Endothelial cell (in vitro differentiated cells): ENCODE measurements at regions not wholly inside any gene's neighbourhood (a gene's known extent, or its start where the extent isn't known, plus 50 kb on each side); places are given as distances from the start of the nearest gene placed in this dataset.

Experiments used
- DNase-seq: peaks from one replicate; pipeline ENCODE4 v3.0.0; 2021; ENCODE audit warnings: low spot score
- H3K27ac Mint-ChIP-seq: one replicate; pipeline ENCODE4 v1.8.0; 2021; ENCODE audit warnings: mixed read lengths, inconsistent platforms; ENCODE audit not compliant: unreplicated experiment
- H3K27me3 Mint-ChIP-seq: one replicate; pipeline ENCODE4 v1.8.0; 2021; ENCODE audit warnings: mild to moderate bottlenecking, moderate library complexity, mixed read lengths, inconsistent platforms; ENCODE audit not compliant: unreplicated experiment
- H3K36me3 Mint-ChIP-seq: one replicate; pipeline ENCODE4 v1.8.0; 2021; ENCODE audit warnings: mild to moderate bottlenecking, low read depth, mixed read lengths, inconsistent platforms; ENCODE audit not compliant: unreplicated experiment
- H3K4me1 Mint-ChIP-seq: one replicate; pipeline ENCODE4 v1.8.0; 2021; ENCODE audit warnings: mild to moderate bottlenecking, mixed read lengths, inconsistent platforms; ENCODE audit not compliant: unreplicated experiment
- H3K4me3 Mint-ChIP-seq: one replicate; pipeline ENCODE4 v1.8.0; 2021; ENCODE audit warnings: mild to moderate bottlenecking, mixed read lengths, inconsistent platforms; ENCODE audit not compliant: unreplicated experiment
- H3K9me3 Mint-ChIP-seq: one replicate; pipeline ENCODE4 v1.8.0; 2021; ENCODE audit warnings: mixed read lengths, inconsistent platforms; ENCODE audit not compliant: unreplicated experiment
- TF ChIP-seq, protein P1 (sequence below): fragments of 200-600 bp; sonication (generic); IDR thresholded peaks from one replicate; pipeline ENCODE4 v1.5.0; 2021; ENCODE audit warnings: antibody characterized with exemption; ENCODE audit not compliant: unreplicated experiment

DNA sequence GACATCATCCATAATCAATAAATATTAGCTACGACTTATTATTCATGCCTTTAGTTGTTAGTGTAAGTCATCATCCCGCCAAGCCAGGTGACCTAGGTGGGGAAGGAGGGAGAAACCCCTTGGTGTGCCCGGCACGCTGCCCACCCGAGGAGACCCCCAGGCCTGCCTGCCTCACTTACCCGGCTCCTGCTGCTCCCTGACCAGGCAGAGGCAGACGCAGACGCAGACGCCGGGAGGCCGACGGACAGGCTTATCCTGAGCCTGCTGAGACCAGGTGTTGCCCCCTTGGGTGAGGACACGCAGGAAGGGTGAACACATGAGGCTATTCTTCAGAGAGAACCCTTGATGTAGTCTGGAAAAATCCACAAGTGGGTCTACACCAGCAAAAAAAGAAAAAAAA is 401.8 kb downstream of the GALR1 start:
- Mint-ChIP-seq H3K27me3 (peaks cover 2% of the 10 kb centered on the region), H3K4me1 (no peaks in the 10 kb centered on the region), H3K36me3 (no peaks in the 10 kb centered on the region), H3K9me3 (no peaks in the 10 kb centered on the region), H3K4me3 (no peak overlapping the region), H3K27ac (no peak overlapping the region)
- TF ChIP-seq, protein P1, sequence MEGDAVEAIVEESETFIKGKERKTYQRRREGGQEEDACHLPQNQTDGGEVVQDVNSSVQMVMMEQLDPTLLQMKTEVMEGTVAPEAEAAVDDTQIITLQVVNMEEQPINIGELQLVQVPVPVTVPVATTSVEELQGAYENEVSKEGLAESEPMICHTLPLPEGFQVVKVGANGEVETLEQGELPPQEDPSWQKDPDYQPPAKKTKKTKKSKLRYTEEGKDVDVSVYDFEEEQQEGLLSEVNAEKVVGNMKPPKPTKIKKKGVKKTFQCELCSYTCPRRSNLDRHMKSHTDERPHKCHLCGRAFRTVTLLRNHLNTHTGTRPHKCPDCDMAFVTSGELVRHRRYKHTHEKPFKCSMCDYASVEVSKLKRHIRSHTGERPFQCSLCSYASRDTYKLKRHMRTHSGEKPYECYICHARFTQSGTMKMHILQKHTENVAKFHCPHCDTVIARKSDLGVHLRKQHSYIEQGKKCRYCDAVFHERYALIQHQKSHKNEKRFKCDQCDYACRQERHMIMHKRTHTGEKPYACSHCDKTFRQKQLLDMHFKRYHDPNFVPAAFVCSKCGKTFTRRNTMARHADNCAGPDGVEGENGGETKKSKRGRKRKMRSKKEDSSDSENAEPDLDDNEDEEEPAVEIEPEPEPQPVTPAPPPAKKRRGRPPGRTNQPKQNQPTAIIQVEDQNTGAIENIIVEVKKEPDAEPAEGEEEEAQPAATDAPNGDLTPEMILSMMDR = no peak
- DNase-seq = no peak

DNA sequence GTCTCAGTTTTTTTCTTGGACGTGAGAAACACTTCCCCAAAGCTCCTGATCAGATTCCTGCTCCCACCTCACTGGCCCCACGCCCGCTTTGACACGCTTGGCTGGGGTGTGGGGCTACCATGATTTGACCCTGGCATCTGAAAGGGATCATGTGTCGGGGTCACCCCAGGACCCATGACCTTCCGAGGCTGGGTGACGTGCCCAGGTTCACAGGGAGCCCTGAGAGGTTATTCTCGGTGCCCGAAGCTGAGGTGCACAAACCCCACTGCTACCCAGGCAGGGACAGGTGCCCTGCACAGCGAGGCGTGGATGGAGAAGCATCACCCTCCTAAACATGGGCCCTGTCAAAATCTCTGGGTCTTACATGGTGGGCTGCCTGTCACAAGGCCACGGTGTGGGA is 404.1 kb downstream of the GALR1 start:
- no peaks in the 10 kb centered on the region for H3K36me3 Mint-ChIP-seq
- H3K9me3 Mint-ChIP-seq = no peaks in the 10 kb centered on the region
- TF ChIP-seq, protein P1 = no peak
- H3K27ac Mint-ChIP-seq = no peak overlapping the region
- no peak overlapping the region for H3K4me3 Mint-ChIP-seq
- peaks cover 2% of the 10 kb centered on the region for H3K27me3 Mint-ChIP-seq
- DNase-seq = no peak
- no peaks in the 10 kb centered on the region for H3K4me1 Mint-ChIP-seq

DNA sequence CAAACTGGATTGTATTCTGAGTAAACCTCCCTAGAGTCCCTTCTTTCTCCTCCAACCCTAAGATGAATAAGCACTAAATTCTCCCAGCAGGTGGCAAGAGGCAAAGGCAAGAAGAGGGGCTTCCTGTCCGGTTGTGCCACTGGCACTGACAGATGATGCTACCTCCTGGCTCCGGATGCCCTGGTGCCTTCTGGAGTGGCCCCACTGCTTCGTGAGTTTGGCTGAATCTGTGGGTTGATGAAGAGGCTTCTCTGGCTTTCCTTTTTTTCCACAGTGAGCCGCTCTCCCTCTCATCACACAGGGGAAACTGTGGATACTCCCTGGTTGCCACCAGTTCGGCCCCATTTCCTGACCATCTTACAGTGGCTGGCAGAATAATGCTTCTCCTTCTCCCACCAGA is 404.7 kb downstream of the GALR1 start:
- Mint-ChIP-seq H3K27ac (no peak overlapping the region), H3K36me3 (no peaks in the 10 kb centered on the region), H3K27me3 (peaks cover 2% of the 10 kb centered on the region), H3K4me1 (no peaks in the 10 kb centered on the region), H3K9me3 (no peaks in the 10 kb centered on the region), H3K4me3 (no peak overlapping the region)
- no peak for DNase-seq
- TF ChIP-seq, protein P1 = no peak

DNA sequence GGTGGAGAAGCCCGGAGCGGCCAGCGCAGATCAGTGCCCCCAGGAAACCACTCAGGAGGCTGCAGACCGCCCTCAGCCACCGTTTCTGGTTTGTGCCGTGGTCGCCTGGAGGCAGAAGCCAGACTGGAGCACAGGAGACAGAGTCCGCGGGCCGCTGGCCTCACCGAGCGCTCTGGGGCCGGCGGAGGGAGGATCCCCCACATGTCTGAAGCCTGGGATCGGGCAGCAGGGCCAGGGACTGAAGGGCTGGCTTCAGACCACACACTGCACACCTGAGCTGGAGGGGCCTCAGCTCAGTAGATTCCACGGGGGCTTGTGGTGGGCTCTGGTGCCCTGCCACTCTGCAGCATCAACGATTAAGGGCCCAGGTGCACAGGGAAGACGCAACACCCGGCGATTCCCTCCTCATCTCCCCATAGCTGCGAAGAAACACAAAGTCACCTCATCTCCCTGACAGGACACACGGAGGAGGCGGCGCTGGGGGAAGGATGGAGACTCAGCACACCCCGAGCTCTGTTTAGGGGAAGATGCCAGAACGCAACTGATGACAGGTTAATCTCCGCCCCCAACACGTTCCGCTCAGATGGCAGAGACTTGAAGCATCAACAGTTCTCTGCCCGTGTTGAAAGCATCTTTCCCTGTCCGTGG is 408.1 kb downstream of the GALR1 start:
- no peak overlapping the region for H3K4me3 Mint-ChIP-seq
- no peaks in the 10 kb centered on the region for H3K9me3 Mint-ChIP-seq
- TF ChIP-seq, protein P1 = no peak
- no peak for DNase-seq
- H3K27me3 Mint-ChIP-seq = peaks cover 2% of the 10 kb centered on the region
- no peaks in the 10 kb centered on the region for H3K36me3 Mint-ChIP-seq
- no peak overlapping the region for H3K27ac Mint-ChIP-seq
- H3K4me1 Mint-ChIP-seq = no peaks in the 10 kb centered on the region

DNA sequence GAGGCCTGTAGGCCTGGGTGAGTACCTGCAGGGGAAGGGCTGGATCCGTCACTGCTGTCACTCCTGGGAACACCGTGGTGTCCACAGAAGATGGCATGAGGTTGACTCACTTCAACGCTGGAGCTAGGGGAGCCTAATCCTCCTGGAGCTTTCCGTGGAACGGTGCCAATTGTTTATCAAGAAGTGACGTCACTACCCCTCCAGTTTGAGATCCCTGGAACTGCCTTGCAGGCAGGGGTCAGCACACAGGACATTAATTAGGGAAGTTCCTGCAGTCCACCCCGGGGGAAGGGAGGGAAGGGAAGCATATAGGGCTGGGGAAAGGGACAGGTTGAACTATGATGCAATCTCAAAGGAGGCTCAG is 408.6 kb downstream of the GALR1 start:
- Mint-ChIP-seq H3K4me1 (no peaks in the 10 kb centered on the region), H3K36me3 (no peaks in the 10 kb centered on the region), H3K4me3 (no peak overlapping the region)

More for the DNA sequence above, 408.6 kb downstream of the GALR1 start:
- H3K27me3 Mint-ChIP-seq = peaks cover 2% of the 10 kb centered on the region
- no peak overlapping the region for H3K27ac Mint-ChIP-seq
- no peaks in the 10 kb centered on the region for H3K9me3 Mint-ChIP-seq
- TF ChIP-seq, protein P1 = no peak
- no peak for DNase-seq
